DND-41 (cell line): ENCODE measurements at regions not wholly inside any gene's neighbourhood (a gene's known extent, or its start where the extent isn't known, plus 50 kb on each side); places are given as distances from the start of the nearest gene placed in this dataset.

Experiments used
- CTCF ChIP-seq: IDR thresholded peaks from 2 replicates; pipeline ENCODE4 v1.5.1; 2012; ENCODE audit warnings: borderline replicate concordance, low read length, moderate library complexity, mild to moderate bottlenecking; ENCODE audit not compliant: poor library complexity, severe bottlenecking; ENCODE audit errors: extremely low read depth
- EZH2 ChIP-seq: IDR thresholded peaks from 3 replicates; pipeline ENCODE4 v1.6.1; 2012; ENCODE audit warnings: borderline replicate concordance, low read depth, mild to moderate bottlenecking, moderate library complexity, low read length, inconsistent platforms; ENCODE audit not compliant: severe bottlenecking

GRCh38 chrX:110454336-110454735, 95.7 kb downstream of the RTL9 start:
- no peak for TF ChIP-seq CTCF
- TF ChIP-seq EZH2 = no peak
